GM12891 (cell line): ENCODE measurements at regions not wholly inside any gene's neighbourhood (a gene's known extent, or its start where the extent isn't known, plus 50 kb on each side); places are given as distances from the start of the nearest gene placed in this dataset.
"Not testable (repeated sequence)": the region's sequence is repeated elsewhere in the genome, so short reads cannot be mapped to it uniquely, and the experiment has no call there.

Experiments
- POLR2A ChIP-seq: IDR thresholded peaks from 2 replicates; pipeline ENCODE4 v1.6.1; 2011; ENCODE audit warnings: low read depth, low read length, control low read depth
- POU2F2 ChIP-seq: IDR thresholded peaks from 2 replicates; pipeline ENCODE4 v1.6.1; 2011; ENCODE audit warnings: low read depth, mild to moderate bottlenecking, control low read depth, low read length, moderate library complexity
- SPI1 ChIP-seq: IDR thresholded peaks from 2 replicates; pipeline ENCODE4 v1.6.1; 2011; ENCODE audit warnings: low read depth, low read length, control low read depth
- TAF1 ChIP-seq: IDR thresholded peaks from 2 replicates; pipeline ENCODE4 v1.6.1; 2011; ENCODE audit warnings: low read depth, low read length, control low read depth

- TF ChIP-seq POLR2A, POU2F2, SPI1, TAF1: not testable (repeated sequence)
Measured at GRCh38 chr19:14327061-14327460, 54.2 kb upstream of the ADGRE5 start.
